ENCODE measurements at regions not wholly inside any gene's neighbourhood (a gene's known extent, or its start where the extent isn't known, plus 50 kb on each side); places are given as distances from the start of the nearest gene placed in this dataset.

GRCh38 chr5:5371957-5372356 lies 50.5 kb upstream of the ICE1 start:
- no peaks in the 10 kb centered on the region for H4K20me1 ChIP-seq (ENCODE audit: control insufficient read depth, insufficient read depth)
- no peak overlapping the region for H3K4me3 ChIP-seq
- intact Hi-C loops (cut with micrococcal nuclease; ENCODE audit: unreplicated experiment), result no loop called here
- in situ Hi-C loops (cut with MboI), result no loop called here
- H3K4me1 ChIP-seq (ENCODE audit: control insufficient read depth, insufficient read depth, low read length), result no peaks in the 10 kb centered on the region
- no peaks in the 10 kb centered on the region for H3K9me3 ChIP-seq (replicated peaks; ENCODE audit: control insufficient read depth, insufficient read depth, low read length)
- POLR2A ChIA-PET, result no interaction called here
- 17% methylated on average over 3 of the region's 3 CpGs for WGBS (ENCODE audit: insufficient coverage, insufficient replicate concordance, low lambda C conversion rate, missing lambda C conversion rate)
- no peak overlapping the region for H2AFZ ChIP-seq (ENCODE audit: control insufficient read depth, low read depth, low read length)
- no peaks in the 10 kb centered on the region for H3K79me2 ChIP-seq (ENCODE audit: control insufficient read depth, insufficient read depth, low read length)
- H3K36me3 ChIP-seq (ENCODE audit: control insufficient read depth in 2 of 2, insufficient read depth in 2 of 2, low read length in 1 of 2), result no peaks in the 10 kb centered on the region
- CTCF ChIA-PET, result no interaction called here
- TF ChIP-seq NFXL1 (IDR thresholded peaks at IDR 0.05; ENCODE audit: borderline replicate concordance), result no peak
- no peak for TF ChIP-seq ASH2L (IDR thresholded peaks at IDR 0.05; ENCODE audit: borderline replicate concordance, low read depth)
- no peak for TF ChIP-seq CBFB (IDR thresholded peaks at IDR 0.05; ENCODE audit: low read depth)
- TF ChIP-seq SIN3A (IDR thresholded peaks at IDR 0.05; ENCODE audit: low read depth, low read length), result no peak
- no peak for TF ChIP-seq CHD4 (IDR thresholded peaks at IDR 0.05)
- TF ChIP-seq ZBTB33 (IDR thresholded peaks at IDR 0.05), result no peak
- no peak for TF ChIP-seq ZNF24 (IDR thresholded peaks at IDR 0.05)
- no peak for TF ChIP-seq CHD2 (IDR thresholded peaks at IDR 0.05; ENCODE audit: borderline replicate concordance, low read depth, low read length)
- TF ChIP-seq MEF2A (IDR thresholded peaks at IDR 0.05; ENCODE audit: insufficient read depth, low read depth, low read length), result no peak
- no peak for TF ChIP-seq REST (IDR thresholded peaks at IDR 0.05; ENCODE audit: low read depth, low read length)
- TF ChIP-seq SIX5 (IDR thresholded peaks at IDR 0.05; ENCODE audit: low read depth, low read length, severe bottlenecking), result no peak
- no peak for TF ChIP-seq POLR2AphosphoS5 (IDR thresholded peaks at IDR 0.05; ENCODE audit: low read length)
- TF ChIP-seq ETV6 (conservative IDR thresholded peaks at IDR 0.05 in 1 of 2, IDR thresholded peaks at IDR 0.05 in 1 of 2; ENCODE audit: borderline replicate concordance in 1 of 2, low read depth in 1 of 2), result no peak
- no peak for TF ChIP-seq KAT2A (conservative IDR thresholded peaks at IDR 0.05; ENCODE audit: control insufficient read depth, low read depth, low read length)
- no peak for TF ChIP-seq KDM1A (IDR thresholded peaks at IDR 0.05; ENCODE audit: borderline replicate concordance)
- SMC1A ChIA-PET (ENCODE audit: uncharacterized antibody, unreplicated experiment), result no interaction called here
- no peaks in the 10 kb centered on the region for H3K27me3 ChIP-seq (replicated peaks in 1 of 2; ENCODE audit: control insufficient read depth in 2 of 2, insufficient read depth in 2 of 2, low read length in 1 of 2)
- DNase-seq (ENCODE audit: low read depth, low spot score) (no peak), FAIRE-seq (no peak), ATAC-seq (no peak)
- RAD21 ChIA-PET (ENCODE audit: unreplicated experiment), result no interaction called here
- no peak overlapping the region for H3K4me2 ChIP-seq (ENCODE audit: control insufficient read depth, insufficient read depth)
- BruUV-seq (replicated peaks), result no TSS peak
- no peak overlapping the region for H3K27ac ChIP-seq (ENCODE audit: control insufficient read depth, insufficient read depth)
- H3K9ac ChIP-seq (ENCODE audit: control insufficient read depth, insufficient read depth, low read length), result no peak overlapping the region

Data from GM12878 (cell line).